ENCODE measurements at regions not wholly inside any gene's neighbourhood (a gene's known extent, or its start where the extent isn't known, plus 50 kb on each side); places are given as distances from the start of the nearest gene placed in this dataset.

DNA sequence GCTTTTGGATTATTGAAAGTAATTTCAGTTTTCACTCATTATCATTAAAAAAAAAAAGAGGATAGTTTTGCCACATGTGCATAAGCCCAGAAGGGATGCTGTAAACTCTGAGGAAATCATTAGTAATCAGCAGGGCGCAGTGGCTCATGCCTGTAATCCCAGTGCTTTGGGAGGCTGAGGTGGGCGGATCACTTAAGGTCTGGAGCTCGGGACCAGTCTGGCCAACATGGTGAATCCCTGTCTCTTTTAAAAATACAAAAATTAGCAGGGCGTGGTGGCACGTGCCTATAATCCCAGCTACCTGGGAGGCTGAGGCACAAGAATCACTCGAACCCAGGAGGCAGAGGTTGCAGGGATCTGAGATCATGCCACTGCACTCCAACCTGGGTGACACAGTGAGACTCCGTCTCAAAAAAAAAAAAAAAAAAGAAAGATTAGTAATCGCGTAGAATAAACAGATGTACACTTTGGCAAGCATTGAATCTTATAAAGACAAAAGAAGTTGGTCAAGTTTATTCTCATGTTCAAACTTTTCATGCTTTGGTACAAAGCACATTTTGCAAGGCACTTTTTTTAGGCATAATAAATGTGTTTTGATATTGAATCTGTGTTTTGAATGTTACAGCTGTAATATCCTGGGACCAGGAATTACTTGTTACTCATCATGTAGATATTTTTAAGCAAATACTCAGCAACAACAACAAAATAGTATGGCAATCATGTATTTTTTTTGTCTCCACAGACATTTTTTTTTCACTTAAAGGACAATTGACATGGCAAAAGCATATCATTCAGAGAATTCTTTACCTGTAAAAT, 93.2 kb upstream of the AGTR1 start:
- DNase-seq: no peak

DNA sequence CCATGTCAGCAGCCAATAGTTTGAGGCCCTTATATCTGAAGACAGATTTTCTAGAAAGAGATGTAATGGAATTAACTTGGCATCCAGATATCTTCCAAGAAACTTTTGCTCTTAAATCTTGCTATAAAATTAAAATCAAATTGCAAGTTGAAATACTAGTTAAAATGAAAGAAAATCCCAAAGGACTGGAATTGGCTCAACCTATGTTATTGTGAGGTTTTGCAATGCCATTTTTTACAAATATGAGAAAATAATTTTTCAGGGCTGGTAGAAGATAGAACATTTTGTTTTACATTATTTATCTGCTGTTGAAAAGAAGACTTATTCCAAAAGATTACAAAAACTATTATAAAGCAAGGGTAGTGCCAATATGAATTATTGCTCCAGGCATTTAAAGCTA, 92.2 kb upstream of the AGTR1 start:
- no peak for DNase-seq

DNA sequence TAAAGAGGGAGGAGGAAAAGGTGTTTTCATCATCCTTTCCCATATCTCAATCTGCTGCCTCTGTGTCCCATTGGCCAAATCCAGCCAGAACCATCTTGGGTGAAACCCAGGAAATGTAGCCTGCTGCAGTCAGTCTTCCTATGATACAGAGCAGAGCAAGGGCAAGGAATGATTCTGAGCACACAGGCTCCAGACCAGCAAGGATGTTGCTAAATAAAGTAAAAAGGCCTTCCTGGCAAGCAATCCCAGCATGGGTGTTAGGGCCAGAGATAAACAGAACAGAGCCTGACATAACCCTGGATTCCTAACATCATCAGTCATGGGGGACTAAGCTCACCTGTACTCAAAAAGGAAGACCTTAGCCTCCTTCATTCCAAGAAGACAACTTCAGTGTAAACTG, 90.7 kb upstream of the AGTR1 start:
- DNase-seq: no peak

DNA sequence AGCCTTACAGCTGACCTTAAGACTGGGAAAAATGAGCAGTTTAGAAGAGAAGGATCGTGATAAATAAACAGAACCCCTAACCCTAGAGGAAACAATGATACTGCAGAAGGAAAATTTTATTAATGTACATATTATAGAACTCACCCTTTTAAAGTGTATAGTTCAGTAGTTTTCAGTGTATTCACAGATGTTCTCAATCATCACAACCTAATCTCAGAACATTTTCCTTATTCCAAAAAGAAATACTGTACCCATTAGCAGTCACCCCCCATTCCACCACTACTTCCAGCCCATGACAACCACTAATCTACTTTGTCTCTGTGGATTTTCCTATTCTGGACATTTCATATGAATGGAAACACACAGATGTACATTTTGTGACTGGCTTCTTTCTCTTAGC, 90.2 kb upstream of the AGTR1 start:
- DNase-seq: no peak

DNA sequence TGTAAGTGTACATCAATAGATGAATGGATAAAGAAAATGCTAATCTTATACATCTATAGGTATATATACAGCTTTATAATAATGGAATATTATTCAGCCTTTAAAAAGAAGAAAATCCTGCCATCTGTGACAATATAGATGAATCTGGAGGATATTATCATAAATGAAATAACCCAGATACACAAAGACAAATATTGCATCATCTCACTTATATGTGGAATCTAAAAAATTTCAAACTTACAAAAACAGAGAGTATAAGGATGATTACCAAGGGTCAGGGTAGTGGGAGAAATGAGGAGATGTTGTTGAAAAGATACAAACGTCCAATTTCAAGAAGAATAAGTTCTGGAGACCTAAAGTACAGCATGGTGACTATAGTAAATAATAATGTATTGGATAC, 85.4 kb upstream of the AGTR1 start:
- no peak for DNase-seq

DNA sequence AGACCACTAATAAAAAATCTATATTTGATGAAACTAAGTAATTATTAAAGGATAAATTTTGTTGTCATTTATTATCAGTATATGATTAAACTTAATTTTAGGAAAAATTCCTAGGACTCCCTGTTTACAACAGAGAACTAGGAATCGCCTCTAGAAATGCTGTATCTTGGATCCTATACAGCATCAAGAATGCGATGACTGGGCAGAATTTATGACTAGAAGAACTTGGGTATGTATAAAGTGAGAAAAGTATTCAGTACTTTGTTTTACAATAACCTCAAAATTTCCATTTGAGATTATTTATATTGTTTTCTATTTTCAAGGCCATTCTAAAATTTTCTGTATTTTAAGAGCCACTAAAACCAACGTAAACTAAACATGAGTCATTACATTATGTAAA, 82.3 kb upstream of the AGTR1 start:
- DNase-seq: no peak

DNA sequence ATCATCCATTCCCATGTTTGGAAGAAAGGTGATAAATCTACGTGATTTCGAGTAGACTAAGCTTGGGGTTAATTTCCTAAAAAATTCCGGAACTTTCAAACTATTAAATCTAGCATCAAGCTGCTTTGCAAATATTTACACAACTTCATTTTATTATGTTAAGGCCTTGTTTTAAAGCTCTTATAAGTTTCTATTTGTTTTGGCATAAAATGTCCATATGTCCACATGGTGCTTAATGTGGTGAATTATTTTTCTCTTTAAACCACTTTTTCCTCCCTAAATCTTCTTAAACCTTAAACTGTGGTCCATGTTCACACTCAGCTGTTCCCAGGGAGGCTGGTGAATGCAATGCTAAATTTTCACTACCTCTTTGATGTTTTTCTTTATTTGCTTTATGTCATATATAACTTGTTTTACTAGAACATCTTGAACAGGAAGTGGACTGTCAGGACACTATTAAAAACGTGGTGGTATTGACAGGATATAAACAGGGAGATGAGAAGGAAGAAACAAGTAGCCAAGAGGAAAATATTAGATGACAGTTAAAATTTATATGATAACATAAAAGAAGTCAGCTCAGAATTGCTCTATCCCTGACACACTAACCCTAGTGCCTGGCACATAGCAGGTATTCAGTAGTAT, 72.5 kb upstream of the AGTR1 start:
- peak; percentile 53 for DNase-seq

DNA sequence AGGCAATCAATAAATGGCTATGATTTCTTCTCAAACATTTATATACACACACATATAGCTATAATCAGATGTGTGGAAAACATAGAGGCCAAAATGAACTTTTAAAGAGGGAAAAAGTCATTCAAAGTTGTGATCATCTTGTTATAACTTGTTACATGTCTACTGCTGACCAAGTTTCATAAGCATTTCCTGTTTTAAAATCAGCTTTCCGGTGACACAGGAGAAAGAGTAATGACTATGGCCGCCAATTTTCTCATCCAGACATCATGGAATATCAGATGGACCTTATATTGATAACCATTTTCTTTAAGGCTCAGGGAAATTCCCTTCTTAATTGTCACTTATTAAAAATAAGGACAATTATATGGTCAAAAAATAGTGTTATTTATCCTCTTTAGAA, 71.7 kb upstream of the AGTR1 start:
- no peak for DNase-seq

DNA sequence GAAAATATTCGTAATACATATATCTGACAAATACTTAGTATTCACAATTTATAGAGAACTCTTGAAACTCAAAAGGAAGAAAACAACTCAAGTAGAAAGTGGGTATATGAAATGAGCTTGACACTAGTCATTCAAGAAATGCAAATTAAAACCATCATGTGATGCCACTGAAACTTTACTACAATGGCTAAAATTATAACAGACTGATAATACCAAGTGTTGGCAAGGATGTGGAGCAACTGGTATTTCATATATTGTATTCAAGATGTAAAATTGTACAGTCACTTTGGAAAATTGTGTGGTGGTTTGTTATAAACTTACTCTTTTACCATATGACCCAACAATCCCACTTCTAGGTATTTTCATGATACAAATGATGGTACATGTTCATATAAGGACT, 68.7 kb upstream of the AGTR1 start:
- no peak for DNase-seq

DNA sequence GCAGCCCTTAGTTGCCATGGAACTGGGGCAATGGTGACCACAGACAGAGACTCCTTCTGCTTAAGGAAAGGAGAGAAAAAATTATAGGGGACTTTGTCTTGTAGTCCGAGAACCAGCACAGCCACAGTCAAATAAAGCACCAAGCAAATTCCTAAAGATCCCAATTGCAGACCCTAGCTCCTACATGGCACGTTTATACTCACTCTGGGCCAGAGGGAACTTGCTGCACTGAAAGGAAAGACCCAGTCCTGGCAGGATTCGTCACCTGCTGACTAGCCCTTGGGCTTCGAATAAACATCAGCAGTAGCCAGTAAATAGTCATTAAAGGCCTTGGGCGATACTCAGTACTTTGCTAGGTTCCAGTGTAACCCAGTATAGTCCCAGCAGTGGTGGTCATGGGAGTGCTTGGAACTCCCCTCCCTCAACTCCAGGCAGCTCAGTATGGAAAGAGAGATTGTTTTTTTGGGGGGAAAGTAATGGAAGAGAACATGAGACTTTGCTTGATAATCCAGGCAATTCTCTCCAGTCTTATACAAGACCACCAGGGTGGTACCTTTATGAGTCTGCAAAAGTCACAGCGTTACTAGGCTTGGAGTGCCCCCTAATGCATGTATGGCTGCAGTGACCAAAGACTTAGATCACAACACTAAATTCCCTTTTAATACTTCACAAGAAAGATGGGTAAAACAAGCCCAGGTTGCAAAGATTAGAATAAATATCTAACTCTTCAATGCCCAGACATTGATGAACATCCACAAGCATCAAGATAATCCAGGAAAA, 66.4 kb upstream of the AGTR1 start:
- DNase-seq: no peak

DNA sequence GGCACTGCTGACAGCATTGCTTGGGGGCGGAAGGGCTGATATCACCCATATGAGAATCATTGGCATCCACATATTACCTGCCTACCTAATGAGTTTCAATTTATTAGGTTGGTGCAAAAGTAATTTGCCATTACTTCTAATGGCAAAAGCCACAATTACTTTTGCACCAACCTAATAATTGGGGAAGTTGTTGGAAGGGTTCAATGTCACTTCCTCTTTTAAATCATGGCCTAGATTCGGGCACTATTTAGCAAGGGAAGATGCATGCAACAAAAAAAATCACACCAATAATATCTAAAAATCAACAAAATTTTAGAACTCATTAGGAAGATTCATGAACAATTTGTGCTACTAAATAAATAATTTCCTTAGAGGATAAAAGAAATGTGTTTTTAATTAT, 56.0 kb upstream of the AGTR1 start:
- no peak for DNase-seq

DNA sequence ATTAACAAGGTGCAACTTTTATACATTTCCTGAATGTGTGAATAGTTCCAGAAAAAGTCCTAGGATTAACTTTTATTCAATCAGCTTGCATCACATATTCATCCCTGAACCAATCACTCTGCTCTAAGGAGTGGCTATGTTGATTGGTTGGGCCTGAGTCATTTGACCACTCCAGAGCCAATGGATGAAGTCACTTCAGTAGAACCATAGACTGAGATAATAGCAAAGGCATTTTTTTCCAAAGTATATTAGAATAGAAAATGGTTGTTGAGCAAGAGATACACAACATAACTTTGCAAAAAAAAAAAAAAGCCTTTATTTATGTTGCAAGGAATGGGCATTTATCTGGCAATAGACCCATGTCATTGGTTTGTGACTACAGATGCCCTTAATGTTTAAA, 55.5 kb upstream of the AGTR1 start:
- no peak for DNase-seq

DNA sequence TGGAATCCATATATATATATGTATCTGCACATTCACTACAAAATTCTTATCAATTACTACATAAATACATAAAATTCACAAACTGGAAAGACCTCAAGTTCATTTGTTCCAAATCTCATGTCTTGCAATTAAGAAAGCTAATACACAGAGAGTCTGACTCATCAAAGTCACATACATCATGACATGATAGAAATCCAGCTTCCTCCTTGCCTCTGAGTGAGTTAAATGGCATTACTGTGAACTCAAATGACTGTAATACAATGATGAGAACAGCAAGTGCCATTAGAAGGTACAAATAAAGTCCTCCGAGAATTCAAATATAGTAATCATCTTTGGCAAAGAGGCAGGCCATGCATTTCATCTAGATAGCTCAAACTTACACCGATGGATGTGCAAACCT, 55.1 kb upstream of the AGTR1 start:
- DNase-seq: no peak

DNA sequence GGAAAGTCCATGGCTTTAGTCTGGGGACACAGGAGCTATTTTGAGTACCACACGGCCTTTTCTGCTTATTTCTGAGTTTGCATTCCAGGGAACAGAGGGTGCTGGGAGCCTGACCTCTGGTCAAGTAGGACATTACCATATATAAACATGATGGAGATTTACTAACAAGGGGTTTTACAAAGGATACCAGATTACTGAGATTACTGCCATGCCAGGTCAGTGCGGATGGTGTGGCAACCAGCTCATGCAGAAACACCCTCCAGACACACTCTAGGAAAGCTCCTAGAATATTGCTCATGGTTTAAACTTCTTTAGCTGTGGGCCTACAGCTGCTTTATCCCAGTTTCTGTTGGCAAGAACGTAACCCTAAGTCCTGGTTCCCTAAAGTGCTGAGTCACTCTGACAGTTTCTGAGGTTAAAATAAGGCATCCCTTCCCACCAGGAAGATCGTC, 54.3 kb upstream of the AGTR1 start:
- DNase-seq: no peak

DNA sequence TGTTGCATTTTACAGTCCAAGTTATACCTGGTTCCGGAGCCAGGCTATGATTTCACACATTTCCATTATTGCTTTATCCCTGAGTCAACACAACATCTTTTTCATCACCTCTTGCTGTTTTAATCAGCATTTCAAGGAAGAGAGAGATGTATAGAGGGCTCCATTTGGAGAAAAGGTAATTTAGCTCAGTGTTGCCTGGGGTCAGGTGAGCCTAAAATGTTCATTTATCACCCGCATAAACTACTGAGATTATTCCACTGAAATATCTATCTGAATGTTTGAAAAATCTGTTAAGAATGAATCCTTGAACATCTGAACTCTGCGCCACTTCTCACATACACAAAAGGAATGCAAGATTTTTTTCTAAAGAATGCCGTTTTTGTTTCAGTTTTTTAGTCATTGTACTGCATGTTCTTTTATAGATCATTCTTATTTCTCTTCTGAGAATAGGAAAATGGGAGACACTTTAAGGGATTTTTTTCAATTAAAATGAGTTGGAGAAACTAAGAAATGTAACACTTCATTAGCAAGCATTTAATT, 51.5 kb upstream of the AGTR1 start:
- DNase-seq: no peak
